ENCODE measurements at regions not wholly inside any gene's neighbourhood (a gene's known extent, or its start where the extent isn't known, plus 50 kb on each side); places are given as distances from the start of the nearest gene placed in this dataset.

DNA sequence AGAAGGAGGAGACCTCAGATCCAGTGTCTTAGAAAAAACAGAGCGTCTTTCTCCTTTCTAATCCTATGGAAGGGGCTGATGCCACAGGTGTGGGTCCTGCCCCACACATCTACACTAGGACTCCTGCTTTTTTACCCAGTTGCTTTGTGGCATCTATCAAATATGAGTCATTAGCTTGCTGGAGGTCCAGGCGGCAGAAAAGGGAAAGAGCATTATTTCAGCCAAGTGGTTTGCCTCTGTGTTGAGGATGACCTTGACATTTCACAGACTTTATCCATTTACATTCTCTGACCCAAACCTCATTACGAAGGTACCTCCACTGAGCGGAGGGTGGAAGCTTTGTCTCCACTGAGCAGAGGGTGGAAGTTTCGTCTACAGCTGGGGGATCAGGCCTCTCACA, 308.4 kb upstream of the KLF6 start:
- H3K4me2 ChIP-seq (ENCODE audit: insufficient read depth, low read length): no peak overlapping the region
- no peaks in the 10 kb centered on the region for H3K4me1 ChIP-seq (ENCODE audit: control insufficient read depth, extremely low read depth, insufficient read depth, low read length)
- intact Hi-C loops (cut with micrococcal nuclease) (no loop called here), dilution Hi-C loops (cut with MboI; ENCODE audit: extremely low pct_ligation_motif_present, low sequenced_read_pairs) (no loop called here)
- H3K9ac ChIP-seq (replicated peaks; ENCODE audit: extremely low read depth, insufficient read depth, low read length): no peak overlapping the region
- H3K9me1 ChIP-seq (replicated peaks; ENCODE audit: control insufficient read depth, extremely low read depth, insufficient read depth, low read length): no peaks in the 10 kb centered on the region
- no peaks in the 10 kb centered on the region for H4K20me1 ChIP-seq (replicated peaks; ENCODE audit: control insufficient read depth, extremely low read depth, insufficient read depth, low read length)
- no peaks in the 10 kb centered on the region for H3K36me3 ChIP-seq (ENCODE audit: control insufficient read depth in 2 of 2, extremely low read depth in 1 of 2, insufficient read depth in 2 of 2, low read length in 2 of 2)
- no peak for DNase-seq (ENCODE audit: low read depth, low spot score)
- no peaks in the 10 kb centered on the region for H3K27me3 ChIP-seq (ENCODE audit: control insufficient read depth in 2 of 2, insufficient read depth in 2 of 2, low read length in 2 of 2)
- no peak for TF ChIP-seq POLR2A (IDR thresholded peaks at IDR 0.05; ENCODE audit: low read depth, low read length)
- TF ChIP-seq FOS (IDR thresholded peaks at IDR 0.05; ENCODE audit: borderline replicate concordance, insufficient read depth, low read length): no peak
- TF ChIP-seq JUN (IDR thresholded peaks at IDR 0.05; ENCODE audit: borderline replicate concordance, insufficient read depth, insufficient read length, low read depth): no peak
- BruUV-seq (replicated peaks): no TSS peak
- CTCF ChIA-PET: interaction anchor here (1.3 to 1.6 kb wide), 3 partner anchors 9 to 11 kb away, joined by 3 to 7 read pairs (median 4); no protein-coding TSS in a partner anchor
- no peak overlapping the region for H3K27ac ChIP-seq (ENCODE audit: insufficient read depth, low read depth, low read length)
- no peak overlapping the region for H2AFZ ChIP-seq (ENCODE audit: low read depth, low read length)
- H3K4me3 ChIP-seq (replicated peaks in 1 of 3; ENCODE audit: insufficient read depth in 1 of 3, low read depth in 1 of 3, low read length in 3 of 3): no peak overlapping the region
- POLR2A ChIA-PET: interaction anchor here (0.7 kb wide), 1 partner anchor 131 kb away, joined by 3 read pairs; no protein-coding TSS in a partner anchor
- FAIRE-seq: no peak
- H3K79me2 ChIP-seq (ENCODE audit: control insufficient read depth, insufficient read depth, low read length): no peaks in the 10 kb centered on the region
- H3K9me3 ChIP-seq (replicated peaks; ENCODE audit: control insufficient read depth, insufficient read depth, low read length): no peaks in the 10 kb centered on the region

GRCh38 chr10:4088354-4089066, 303.5 kb upstream of the KLF6 start:
- FAIRE-seq: no peak
- no peaks in the 10 kb centered on the region for H3K79me2 ChIP-seq (ENCODE audit: control insufficient read depth, insufficient read depth, low read length)
- no peak for DNase-seq (ENCODE audit: low read depth, low spot score)
- no peak overlapping the region for H3K27ac ChIP-seq (ENCODE audit: insufficient read depth, low read depth, low read length)
- dilution Hi-C loops (cut with MboI; ENCODE audit: extremely low pct_ligation_motif_present, low sequenced_read_pairs): no loop called here
- no peak overlapping the region for H3K9ac ChIP-seq (replicated peaks; ENCODE audit: extremely low read depth, insufficient read depth, low read length)
- H3K27me3 ChIP-seq (ENCODE audit: control insufficient read depth in 2 of 2, insufficient read depth in 2 of 2, low read length in 2 of 2): no peaks in the 10 kb centered on the region
- no peak overlapping the region for H3K4me3 ChIP-seq (replicated peaks in 1 of 3; ENCODE audit: insufficient read depth in 1 of 3, low read depth in 1 of 3, low read length in 3 of 3)
- CTCF ChIA-PET: interaction anchor here (0.7 kb wide), 1 partner anchor 12 kb away, joined by 3 read pairs; no protein-coding TSS in a partner anchor
- no peaks in the 10 kb centered on the region for H3K36me3 ChIP-seq (ENCODE audit: control insufficient read depth in 2 of 2, extremely low read depth in 1 of 2, insufficient read depth in 2 of 2, low read length in 2 of 2)
- no peaks in the 10 kb centered on the region for H3K4me1 ChIP-seq (ENCODE audit: control insufficient read depth, extremely low read depth, insufficient read depth, low read length)
- intact Hi-C loops (cut with micrococcal nuclease): no loop called here
- no peak overlapping the region for H3K4me2 ChIP-seq (ENCODE audit: insufficient read depth, low read length)
- TF ChIP-seq POLR2AphosphoS5 (IDR thresholded peaks at IDR 0.05; ENCODE audit: insufficient read depth, low read depth, low read length): no peak
- TF ChIP-seq FOS (IDR thresholded peaks at IDR 0.05; ENCODE audit: borderline replicate concordance, insufficient read depth, low read length): no peak
- TF ChIP-seq JUN (IDR thresholded peaks at IDR 0.05; ENCODE audit: borderline replicate concordance, insufficient read depth, insufficient read length, low read depth): no peak
- no peak for TF ChIP-seq EZH2 (IDR thresholded peaks at IDR 0.05; ENCODE audit: borderline replicate concordance, low read depth, low read length, severe bottlenecking)
- TF ChIP-seq, protein P1, sequence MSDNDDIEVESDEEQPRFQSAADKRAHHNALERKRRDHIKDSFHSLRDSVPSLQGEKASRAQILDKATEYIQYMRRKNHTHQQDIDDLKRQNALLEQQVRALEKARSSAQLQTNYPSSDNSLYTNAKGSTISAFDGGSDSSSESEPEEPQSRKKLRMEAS (IDR thresholded peaks at IDR 0.05; ENCODE audit: insufficient read depth, insufficient read length): no peak
- TF ChIP-seq MYC (IDR thresholded peaks at IDR 0.05; ENCODE audit: low read depth, low read length): no peak
- no peak for TF ChIP-seq GATA2 (IDR thresholded peaks at IDR 0.05; ENCODE audit: insufficient read depth, insufficient read length, low read depth, low read length)
- no peak for TF ChIP-seq POLR2A (IDR thresholded peaks at IDR 0.05; ENCODE audit: low read depth, low read length)
- no peak for TF ChIP-seq CTCF (IDR thresholded peaks at IDR 0.05; ENCODE audit: extremely low read depth in 1 of 2, insufficient read depth in 1 of 2, low read depth in 1 of 2, low read length in 2 of 2)
- no peak overlapping the region for H2AFZ ChIP-seq (ENCODE audit: low read depth, low read length)
- H3K9me1 ChIP-seq (replicated peaks; ENCODE audit: control insufficient read depth, extremely low read depth, insufficient read depth, low read length): no peaks in the 10 kb centered on the region
- no peaks in the 10 kb centered on the region for H3K9me3 ChIP-seq (replicated peaks; ENCODE audit: control insufficient read depth, insufficient read depth, low read length)
- H4K20me1 ChIP-seq (replicated peaks; ENCODE audit: control insufficient read depth, extremely low read depth, insufficient read depth, low read length): no peaks in the 10 kb centered on the region
- POLR2A ChIA-PET: no interaction called here
- BruUV-seq (replicated peaks): no TSS peak
